PFSK-1 (cell line): ENCODE measurements at regions not wholly inside any gene's neighbourhood (a gene's known extent, or its start where the extent isn't known, plus 50 kb on each side); places are given as distances from the start of the nearest gene placed in this dataset.

Experiments
- FOXP2 ChIP-seq: optimal IDR thresholded peaks from 2 replicates; pipeline ENCODE3; 2011; ENCODE audit warnings: borderline replicate concordance, control low read depth, inconsistent platforms; ENCODE audit not compliant: insufficient read depth; ENCODE audit errors: extremely low read length, extremely low read depth
- POLR2AphosphoS5 ChIP-seq: IDR thresholded peaks from 2 replicates; pipeline ENCODE4 v1.6.1; 2012; ENCODE audit warnings: low read depth, mild to moderate bottlenecking, control low read depth, low read length, moderate library complexity
- SIN3A ChIP-seq: IDR thresholded peaks from 2 replicates; pipeline ENCODE4 v1.6.1; 2012; ENCODE audit warnings: mild to moderate bottlenecking, low read length, moderate library complexity, borderline replicate concordance; ENCODE audit not compliant: insufficient read depth
- TAF1 ChIP-seq: IDR thresholded peaks from 2 replicates; pipeline ENCODE4 v1.6.1; 2012; ENCODE audit warnings: low read length, control low read depth, borderline replicate concordance; ENCODE audit not compliant: insufficient read depth
- TF ChIP-seq, protein P1 (sequence below), 2 experiments: IDR thresholded peaks; 2 replicates each; pipeline versions ENCODE4 v1.6.1 to v1.8.0; 2011 to 2012; ENCODE audit warnings: low read depth in 2 of 2, low read length in 2 of 2, control low read depth in 1 of 2, inconsistent platforms in 1 of 2, mild to moderate bottlenecking in 1 of 2, moderate library complexity in 1 of 2; ENCODE audit not compliant: insufficient read depth in 1 of 2

DNA sequence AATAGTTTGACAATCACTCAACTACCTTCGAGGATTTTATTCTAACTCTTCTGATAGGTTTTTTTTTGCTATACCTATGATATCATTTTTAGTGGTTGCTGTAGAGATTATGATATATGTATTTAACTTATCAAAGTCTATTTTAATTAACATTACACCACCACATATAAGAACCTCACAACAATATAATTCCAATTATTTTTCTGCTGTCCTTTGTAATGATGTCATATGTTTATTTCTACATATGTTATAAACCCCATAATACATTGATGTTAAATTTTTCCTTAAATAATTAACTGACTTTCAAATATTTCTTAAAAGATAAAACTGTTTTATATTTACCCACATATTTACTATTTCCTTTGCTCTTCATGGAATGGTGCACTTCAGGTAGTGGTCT lies 103.4 kb upstream of the KITLG start:
- TF ChIP-seq TAF1 (no peak), POLR2AphosphoS5 (no peak), FOXP2 (no peak), SIN3A (no peak)
- TF ChIP-seq, protein P1, sequence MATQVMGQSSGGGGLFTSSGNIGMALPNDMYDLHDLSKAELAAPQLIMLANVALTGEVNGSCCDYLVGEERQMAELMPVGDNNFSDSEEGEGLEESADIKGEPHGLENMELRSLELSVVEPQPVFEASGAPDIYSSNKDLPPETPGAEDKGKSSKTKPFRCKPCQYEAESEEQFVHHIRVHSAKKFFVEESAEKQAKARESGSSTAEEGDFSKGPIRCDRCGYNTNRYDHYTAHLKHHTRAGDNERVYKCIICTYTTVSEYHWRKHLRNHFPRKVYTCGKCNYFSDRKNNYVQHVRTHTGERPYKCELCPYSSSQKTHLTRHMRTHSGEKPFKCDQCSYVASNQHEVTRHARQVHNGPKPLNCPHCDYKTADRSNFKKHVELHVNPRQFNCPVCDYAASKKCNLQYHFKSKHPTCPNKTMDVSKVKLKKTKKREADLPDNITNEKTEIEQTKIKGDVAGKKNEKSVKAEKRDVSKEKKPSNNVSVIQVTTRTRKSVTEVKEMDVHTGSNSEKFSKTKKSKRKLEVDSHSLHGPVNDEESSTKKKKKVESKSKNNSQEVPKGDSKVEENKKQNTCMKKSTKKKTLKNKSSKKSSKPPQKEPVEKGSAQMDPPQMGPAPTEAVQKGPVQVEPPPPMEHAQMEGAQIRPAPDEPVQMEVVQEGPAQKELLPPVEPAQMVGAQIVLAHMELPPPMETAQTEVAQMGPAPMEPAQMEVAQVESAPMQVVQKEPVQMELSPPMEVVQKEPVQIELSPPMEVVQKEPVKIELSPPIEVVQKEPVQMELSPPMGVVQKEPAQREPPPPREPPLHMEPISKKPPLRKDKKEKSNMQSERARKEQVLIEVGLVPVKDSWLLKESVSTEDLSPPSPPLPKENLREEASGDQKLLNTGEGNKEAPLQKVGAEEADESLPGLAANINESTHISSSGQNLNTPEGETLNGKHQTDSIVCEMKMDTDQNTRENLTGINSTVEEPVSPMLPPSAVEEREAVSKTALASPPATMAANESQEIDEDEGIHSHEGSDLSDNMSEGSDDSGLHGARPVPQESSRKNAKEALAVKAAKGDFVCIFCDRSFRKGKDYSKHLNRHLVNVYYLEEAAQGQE (IDR thresholded peaks at IDR 0.05; ENCODE audit: insufficient read depth in 1 of 2, low read depth in 2 of 2, low read length in 2 of 2) = no peak

DNA sequence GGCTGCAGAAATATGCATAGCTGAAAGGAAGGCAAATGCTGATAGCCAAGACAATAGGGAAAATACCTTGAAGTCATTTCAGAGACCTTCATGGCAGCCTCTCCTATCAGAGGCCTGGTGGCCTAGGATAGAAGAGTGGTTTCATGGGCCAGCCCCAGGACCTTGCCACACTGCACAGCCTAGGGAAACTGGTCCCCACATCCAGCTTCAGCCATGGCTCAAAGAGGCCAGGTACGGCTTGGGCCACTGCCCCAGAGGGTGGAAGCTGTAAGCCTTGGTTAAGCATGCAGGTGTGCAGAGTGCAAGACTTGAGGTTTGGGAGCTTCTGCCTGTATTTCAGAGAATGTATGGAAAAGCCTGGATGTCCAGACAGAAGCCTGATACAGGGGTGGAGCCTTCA lies 101.0 kb upstream of the KITLG start:
- TF ChIP-seq POLR2AphosphoS5 = no peak
- no peak for TF ChIP-seq TAF1
- TF ChIP-seq, protein P1 (IDR thresholded peaks at IDR 0.05; ENCODE audit: insufficient read depth in 1 of 2, low read depth in 2 of 2, low read length in 2 of 2) = no peak
- no peak for TF ChIP-seq FOXP2
- TF ChIP-seq SIN3A = no peak

- no peak for TF ChIP-seq FOXP2
- TF ChIP-seq, protein P1 (IDR thresholded peaks at IDR 0.05; ENCODE audit: insufficient read depth in 1 of 2, low read depth in 2 of 2, low read length in 2 of 2) = no peak
- no peak for TF ChIP-seq POLR2AphosphoS5
- no peak for TF ChIP-seq SIN3A
- no peak for TF ChIP-seq TAF1
Observed at GRCh38 chr12:88677464-88677863, 97.2 kb upstream of the KITLG start.

GRCh38 chr12:88665071-88665470 lies 84.8 kb upstream of the KITLG start:
- TF ChIP-seq FOXP2 = no peak
- TF ChIP-seq POLR2AphosphoS5 = no peak
- no peak for TF ChIP-seq TAF1
- TF ChIP-seq, protein P1 (IDR thresholded peaks at IDR 0.05; ENCODE audit: insufficient read depth in 1 of 2, low read depth in 2 of 2, low read length in 2 of 2) = no peak
- TF ChIP-seq SIN3A = no peak

DNA sequence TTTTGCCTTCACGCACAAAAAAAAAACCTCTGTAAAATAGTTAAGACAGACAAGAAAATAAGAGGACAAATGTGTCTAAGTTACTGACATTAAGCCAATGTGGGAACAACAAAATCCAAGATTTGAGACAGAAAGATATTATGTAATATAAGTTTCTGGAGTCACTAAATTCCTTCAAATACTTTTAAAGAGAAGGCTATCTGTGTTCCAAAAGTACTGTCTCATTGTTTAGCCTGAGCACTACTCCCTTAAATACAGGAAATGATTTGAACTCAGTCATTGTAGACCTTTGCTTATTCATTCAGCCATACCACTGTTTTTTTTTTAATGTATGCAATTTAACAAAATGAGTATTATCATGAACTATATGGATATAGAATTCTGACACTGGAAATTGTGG lies 82.7 kb upstream of the KITLG start:
- TF ChIP-seq POLR2AphosphoS5 (no peak), TAF1 (no peak), FOXP2 (no peak), SIN3A (no peak)
- TF ChIP-seq, protein P1 (IDR thresholded peaks at IDR 0.05; ENCODE audit: insufficient read depth in 1 of 2, low read depth in 2 of 2, low read length in 2 of 2) = no peak
